ENCODE measurements at regions not wholly inside any gene's neighbourhood (a gene's known extent, or its start where the extent isn't known, plus 50 kb on each side); places are given as distances from the start of the nearest gene placed in this dataset.

DNA sequence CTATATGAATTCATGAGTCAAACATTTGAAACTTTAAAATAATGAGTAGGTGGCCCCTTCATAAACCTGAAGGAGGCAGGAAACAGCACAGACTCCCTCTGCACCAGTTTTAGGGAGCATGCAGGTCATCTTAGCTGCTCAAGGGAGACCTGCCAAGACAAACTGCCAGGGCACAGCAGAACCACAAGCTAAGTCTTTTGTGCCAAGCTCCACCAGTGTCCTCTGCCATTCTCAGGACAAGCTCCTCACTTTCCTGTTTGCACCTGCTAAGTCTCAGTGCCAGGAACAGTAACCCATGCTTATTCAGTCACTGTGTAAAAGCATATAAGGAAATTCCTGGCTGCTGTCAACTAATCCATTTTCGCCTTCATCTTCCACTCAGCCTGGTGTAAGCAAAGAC is 368.9 kb downstream of the SEC16B start:
- Histone ChIP-seq H3K27me3 (no peaks in the 10 kb centered on the region), H3K36me3 (no peaks in the 10 kb centered on the region), H3K27ac (no peak overlapping the region), H3K9me3 (no peaks in the 10 kb centered on the region), H3K4me1 (no peaks in the 10 kb centered on the region), H3K4me3 (no peak overlapping the region)
- intact Hi-C loops (cut with DNase I; ENCODE audit: low total_unique reads), result no loop called here
- DNase-seq, result no peak
- TF ChIP-seq CTCF (IDR thresholded peaks at IDR 0.05) (no peak), POLR2A (IDR thresholded peaks at IDR 0.05) (no peak)

DNA sequence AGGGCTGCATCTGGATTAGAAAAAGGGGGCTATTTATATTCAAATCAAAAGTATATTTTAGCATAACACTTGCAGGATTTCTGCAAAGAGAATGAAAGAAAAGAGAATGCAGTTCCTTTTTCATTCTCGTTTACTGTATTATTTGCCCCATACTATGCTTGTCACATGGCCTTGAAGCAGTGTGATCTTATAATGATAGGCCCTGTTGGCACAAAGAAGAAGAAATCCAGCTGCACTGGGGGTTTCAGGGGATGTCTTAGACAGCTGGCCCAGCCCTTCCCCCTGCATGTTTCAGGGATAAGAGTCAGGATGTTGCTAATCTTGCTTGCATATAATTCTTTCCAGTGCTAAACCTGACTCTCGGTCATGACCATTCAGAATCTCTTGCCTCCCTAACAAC is 369.5 kb downstream of the SEC16B start:
- TF ChIP-seq POLR2A (IDR thresholded peaks at IDR 0.05) (no peak), CTCF (IDR thresholded peaks at IDR 0.05) (no peak)
- Histone ChIP-seq H3K36me3 (no peaks in the 10 kb centered on the region), H3K4me1 (no peaks in the 10 kb centered on the region), H3K4me3 (no peak overlapping the region), H3K27ac (no peak overlapping the region), H3K9me3 (no peaks in the 10 kb centered on the region), H3K27me3 (no peaks in the 10 kb centered on the region)
- DNase-seq, result no peak
- intact Hi-C loops (cut with DNase I; ENCODE audit: low total_unique reads), result no loop called here

- TF ChIP-seq CTCF (IDR thresholded peaks at IDR 0.05) (no peak), POLR2A (IDR thresholded peaks at IDR 0.05) (no peak)
- intact Hi-C loops (cut with DNase I; ENCODE audit: low total_unique reads), result no loop called here
- Histone ChIP-seq H3K27me3 (no peaks in the 10 kb centered on the region), H3K4me3 (no peak overlapping the region), H3K27ac (no peak overlapping the region), H3K36me3 (no peaks in the 10 kb centered on the region), H3K9me3 (no peaks in the 10 kb centered on the region), H3K4me1 (no peaks in the 10 kb centered on the region)
- no peak for DNase-seq
These were observed 372.5 kb downstream of the SEC16B start for GRCh38 chr1:177597393-177597792.

GRCh38 chr1:177596485-177596884 is 373.4 kb downstream of the SEC16B start:
- no peak for TF ChIP-seq CTCF (IDR thresholded peaks at IDR 0.05)
- TF ChIP-seq POLR2A (IDR thresholded peaks at IDR 0.05), result no peak
- no peak for DNase-seq
- Histone ChIP-seq H3K27me3 (no peaks in the 10 kb centered on the region), H3K4me1 (no peaks in the 10 kb centered on the region), H3K27ac (no peak overlapping the region), H3K9me3 (no peaks in the 10 kb centered on the region), H3K4me3 (no peak overlapping the region), H3K36me3 (no peaks in the 10 kb centered on the region)
- intact Hi-C loops (cut with DNase I; ENCODE audit: low total_unique reads), result no loop called here

DNA sequence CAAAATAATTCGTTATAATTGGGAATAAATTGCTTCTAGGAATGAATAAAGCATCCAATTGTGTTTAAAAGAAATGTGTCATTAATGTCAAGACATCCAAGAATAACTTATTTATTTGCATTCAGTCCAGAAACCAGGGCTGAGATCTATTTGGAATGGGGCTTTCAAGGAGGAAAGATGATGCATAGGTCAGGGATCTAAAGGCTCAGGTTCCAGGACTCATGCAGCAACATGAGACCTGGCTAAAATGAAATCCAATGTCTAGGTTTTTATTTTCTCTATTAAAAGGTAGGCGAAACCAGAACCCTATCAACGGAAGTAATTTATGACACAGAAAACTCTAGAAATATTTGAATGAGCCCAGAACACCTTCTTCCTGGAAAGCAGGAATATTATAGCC is 376.8 kb downstream of the SEC16B start:
- Histone ChIP-seq H3K36me3 (no peaks in the 10 kb centered on the region), H3K27ac (no peak overlapping the region), H3K4me1 (no peaks in the 10 kb centered on the region), H3K4me3 (no peak overlapping the region), H3K27me3 (no peaks in the 10 kb centered on the region), H3K9me3 (no peaks in the 10 kb centered on the region)
- intact Hi-C loops (cut with DNase I; ENCODE audit: low total_unique reads), result no loop called here
- TF ChIP-seq CTCF (IDR thresholded peaks at IDR 0.05), result no peak
- TF ChIP-seq POLR2A (IDR thresholded peaks at IDR 0.05), result no peak
- DNase-seq, result no peak

Measured in uterus (tissue), 3 donors.